ENCODE measurements at regions not wholly inside any gene's neighbourhood (a gene's known extent, or its start where the extent isn't known, plus 50 kb on each side); places are given as distances from the start of the nearest gene placed in this dataset.

DNA sequence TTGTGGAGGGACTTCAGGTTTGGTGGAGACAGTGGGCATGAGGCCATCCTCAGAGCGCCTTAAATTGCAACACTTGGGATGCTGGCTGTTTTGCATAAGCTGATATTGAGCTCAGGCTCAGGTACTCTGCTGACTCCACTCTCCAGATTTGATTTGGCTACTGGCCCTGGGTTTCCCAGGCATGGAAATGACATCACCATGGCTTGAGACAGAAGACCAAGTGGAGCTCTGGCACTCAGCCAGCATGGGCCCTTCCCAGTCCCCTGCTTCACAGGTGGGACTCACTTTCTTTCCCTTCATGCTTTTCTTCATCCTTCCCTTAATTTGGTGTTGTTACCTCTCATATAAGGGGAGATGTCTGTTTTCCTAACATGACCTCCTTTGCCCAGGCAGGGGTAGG is 72.0 kb upstream of the IL12B start:
- Histone ChIP-seq H3K9ac (ENCODE audit: low read depth, low read length) (no peak overlapping the region), H3K4me3 (ENCODE audit: low read depth in 1 of 2, low read length in 2 of 2) (no peak overlapping the region), H3K4me2 (ENCODE audit: insufficient read depth, low read length) (no peak overlapping the region), H3K27me3 (ENCODE audit: insufficient read depth, low read length, poor library complexity) (peaks cover 9% of the 10 kb centered on the region), H3K36me3 (ENCODE audit: insufficient read depth, low read length) (no peaks in the 10 kb centered on the region), H3K9me3 (ENCODE audit: insufficient read depth, low read length, severe bottlenecking) (no peaks in the 10 kb centered on the region), H2AFZ (ENCODE audit: low read depth, low read length) (no peak overlapping the region), H4K20me1 (ENCODE audit: insufficient read depth, low read length) (no peaks in the 10 kb centered on the region), H3K79me2 (ENCODE audit: insufficient read depth, low read length) (no peaks in the 10 kb centered on the region), H3K27ac (ENCODE audit: low read length) (no peak overlapping the region), H3K4me1 (ENCODE audit: insufficient read depth, low read length) (no peaks in the 10 kb centered on the region)
- no peak for ATAC-seq (ENCODE audit: insufficient read depth, low read depth)
- DNase-seq, result no peak
- TF ChIP-seq, protein P1, sequence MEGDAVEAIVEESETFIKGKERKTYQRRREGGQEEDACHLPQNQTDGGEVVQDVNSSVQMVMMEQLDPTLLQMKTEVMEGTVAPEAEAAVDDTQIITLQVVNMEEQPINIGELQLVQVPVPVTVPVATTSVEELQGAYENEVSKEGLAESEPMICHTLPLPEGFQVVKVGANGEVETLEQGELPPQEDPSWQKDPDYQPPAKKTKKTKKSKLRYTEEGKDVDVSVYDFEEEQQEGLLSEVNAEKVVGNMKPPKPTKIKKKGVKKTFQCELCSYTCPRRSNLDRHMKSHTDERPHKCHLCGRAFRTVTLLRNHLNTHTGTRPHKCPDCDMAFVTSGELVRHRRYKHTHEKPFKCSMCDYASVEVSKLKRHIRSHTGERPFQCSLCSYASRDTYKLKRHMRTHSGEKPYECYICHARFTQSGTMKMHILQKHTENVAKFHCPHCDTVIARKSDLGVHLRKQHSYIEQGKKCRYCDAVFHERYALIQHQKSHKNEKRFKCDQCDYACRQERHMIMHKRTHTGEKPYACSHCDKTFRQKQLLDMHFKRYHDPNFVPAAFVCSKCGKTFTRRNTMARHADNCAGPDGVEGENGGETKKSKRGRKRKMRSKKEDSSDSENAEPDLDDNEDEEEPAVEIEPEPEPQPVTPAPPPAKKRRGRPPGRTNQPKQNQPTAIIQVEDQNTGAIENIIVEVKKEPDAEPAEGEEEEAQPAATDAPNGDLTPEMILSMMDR (IDR thresholded peaks at IDR 0.05; ENCODE audit: borderline replicate concordance, extremely low read depth, low read length, poor library complexity, severe bottlenecking), result no peak
- TF ChIP-seq EZH2 (IDR thresholded peaks at IDR 0.05; ENCODE audit: borderline replicate concordance, low read depth, low read length, severe bottlenecking), result no peak

- no peak for DNase-seq
- ATAC-seq (ENCODE audit: insufficient read depth, low read depth), result no peak
- Histone ChIP-seq H3K9me3 (ENCODE audit: insufficient read depth, low read length, severe bottlenecking) (no peaks in the 10 kb centered on the region), H3K36me3 (ENCODE audit: insufficient read depth, low read length) (no peaks in the 10 kb centered on the region), H3K27ac (ENCODE audit: low read length) (no peak overlapping the region), H2AFZ (ENCODE audit: low read depth, low read length) (no peak overlapping the region), H3K4me2 (ENCODE audit: insufficient read depth, low read length) (no peak overlapping the region), H3K4me1 (ENCODE audit: insufficient read depth, low read length) (no peaks in the 10 kb centered on the region), H4K20me1 (ENCODE audit: insufficient read depth, low read length) (no peaks in the 10 kb centered on the region), H3K27me3 (ENCODE audit: insufficient read depth, low read length, poor library complexity) (peaks cover 9% of the 10 kb centered on the region), H3K9ac (ENCODE audit: low read depth, low read length) (no peak overlapping the region), H3K79me2 (ENCODE audit: insufficient read depth, low read length) (no peaks in the 10 kb centered on the region), H3K4me3 (ENCODE audit: low read depth in 1 of 2, low read length in 2 of 2) (no peak overlapping the region)
- TF ChIP-seq, protein P1 (IDR thresholded peaks at IDR 0.05; ENCODE audit: borderline replicate concordance, extremely low read depth, low read length, poor library complexity, severe bottlenecking), result no peak
- no peak for TF ChIP-seq EZH2 (IDR thresholded peaks at IDR 0.05; ENCODE audit: borderline replicate concordance, low read depth, low read length, severe bottlenecking)
Observed at GRCh38 chr5:159402856-159403255, 72.6 kb upstream of the IL12B start.

DNA sequence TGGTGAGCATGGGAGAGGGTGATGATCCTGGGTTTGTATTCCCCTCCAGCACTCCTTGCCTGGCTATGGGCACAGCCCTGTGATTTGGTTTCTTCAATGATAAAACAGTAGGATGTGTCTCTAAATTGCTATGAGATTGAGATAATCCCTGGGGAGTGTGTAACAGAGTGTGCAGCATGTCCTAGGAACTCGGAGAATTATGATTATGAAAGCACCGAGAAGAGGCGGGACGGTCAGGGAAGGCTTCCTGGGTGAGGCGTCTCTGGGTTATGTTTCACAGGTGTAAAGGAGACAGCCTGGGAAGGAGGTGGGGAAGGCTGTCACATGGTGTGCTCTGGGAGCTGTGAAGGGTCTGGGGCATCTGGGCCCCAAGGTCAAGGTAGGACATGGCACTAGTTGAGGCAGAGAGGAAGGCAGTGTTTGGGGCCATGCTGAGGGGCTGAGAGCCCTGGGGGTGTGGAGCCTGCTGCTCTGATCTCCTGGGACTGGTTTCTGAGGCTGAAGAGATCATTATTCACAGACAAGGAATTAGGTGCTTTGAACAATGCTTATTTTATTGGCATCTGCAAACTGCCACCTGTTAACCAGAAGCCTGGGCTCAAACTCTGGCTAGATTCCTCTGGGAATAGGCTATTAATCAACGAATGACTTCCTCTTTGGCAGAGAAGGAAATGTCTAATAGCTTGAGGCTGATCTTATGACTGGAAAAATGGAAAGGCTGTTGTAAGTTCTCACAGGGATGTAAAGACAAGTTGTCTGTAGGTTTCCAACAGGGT is 73.8 kb upstream of the IL12B start:
- Histone ChIP-seq H3K9ac (ENCODE audit: low read depth, low read length) (no peak overlapping the region), H2AFZ (ENCODE audit: low read depth, low read length) (no peak overlapping the region), H4K20me1 (ENCODE audit: insufficient read depth, low read length) (no peaks in the 10 kb centered on the region), H3K4me2 (ENCODE audit: insufficient read depth, low read length) (no peak overlapping the region), H3K4me1 (ENCODE audit: insufficient read depth, low read length) (no peaks in the 10 kb centered on the region), H3K4me3 (ENCODE audit: low read depth in 1 of 2, low read length in 2 of 2) (no peak overlapping the region), H3K9me3 (ENCODE audit: insufficient read depth, low read length, severe bottlenecking) (no peaks in the 10 kb centered on the region), H3K36me3 (ENCODE audit: insufficient read depth, low read length) (no peaks in the 10 kb centered on the region), H3K27ac (ENCODE audit: low read length) (no peak overlapping the region), H3K79me2 (ENCODE audit: insufficient read depth, low read length) (no peaks in the 10 kb centered on the region), H3K27me3 (ENCODE audit: insufficient read depth, low read length, poor library complexity) (peaks cover 9% of the 10 kb centered on the region)
- ATAC-seq (ENCODE audit: insufficient read depth, low read depth) (no peak), DNase-seq (no peak)
- no peak for TF ChIP-seq EZH2 (IDR thresholded peaks at IDR 0.05; ENCODE audit: borderline replicate concordance, low read depth, low read length, severe bottlenecking)
- TF ChIP-seq, protein P1 (IDR thresholded peaks at IDR 0.05; ENCODE audit: borderline replicate concordance, extremely low read depth, low read length, poor library complexity, severe bottlenecking), result no peak
